ENCODE measurements at regions not wholly inside any gene's neighbourhood (a gene's known extent, or its start where the extent isn't known, plus 50 kb on each side); places are given as distances from the start of the nearest gene placed in this dataset.

- DNase-seq (ENCODE audit: low spot score), result no peak
- ChIA-PET CTCF (ENCODE audit: unreplicated experiment) (no interaction called here), POLR2A (interaction anchor here (0.7 kb wide), 1 partner anchor 23 kb away, joined by 3 read pairs; no protein-coding TSS in a partner anchor)
- no peaks in the 10 kb centered on the region for H3K36me3 ChIP-seq (ENCODE audit: insufficient read depth, low read length)
- no peak overlapping the region for H2AFZ ChIP-seq (ENCODE audit: low read length)
- no TSS peak for BruUV-seq (replicated peaks)
- no peaks in the 10 kb centered on the region for H3K9me3 ChIP-seq (ENCODE audit: low read length)
- H3K4me1 ChIP-seq (ENCODE audit: insufficient read depth, low read length, poor library complexity, severe bottlenecking), result no peaks in the 10 kb centered on the region
- H3K4me3 ChIP-seq (ENCODE audit: low read depth, low read length, poor library complexity, severe bottlenecking), result no peak overlapping the region
- H3K79me2 ChIP-seq (ENCODE audit: insufficient read depth, low read depth, low read length), result no peaks in the 10 kb centered on the region
- intact Hi-C loops (cut with micrococcal nuclease; ENCODE audit: unreplicated experiment), result no loop called here
- H4K20me1 ChIP-seq (ENCODE audit: insufficient read depth, low read length), result no peaks in the 10 kb centered on the region
- TF ChIP-seq EZH2phosphoT487 (IDR thresholded peaks at IDR 0.05; ENCODE audit: borderline replicate concordance, low read depth, low read length) (no peak), CTCF (conservative IDR thresholded peaks at IDR 0.05; ENCODE audit: low read length) (no peak)
- no peak overlapping the region for H3K27ac ChIP-seq (ENCODE audit: low read depth, low read length, poor library complexity, severe bottlenecking)
- H3K9me2 ChIP-seq (ENCODE audit: insufficient read depth, low read length), result no peaks in the 10 kb centered on the region
- H3K4me2 ChIP-seq (ENCODE audit: low read length), result no peak overlapping the region
Measured at GRCh38 chr12:93039930-93040329, 110.8 kb upstream of the EEA1 start.

DNA sequence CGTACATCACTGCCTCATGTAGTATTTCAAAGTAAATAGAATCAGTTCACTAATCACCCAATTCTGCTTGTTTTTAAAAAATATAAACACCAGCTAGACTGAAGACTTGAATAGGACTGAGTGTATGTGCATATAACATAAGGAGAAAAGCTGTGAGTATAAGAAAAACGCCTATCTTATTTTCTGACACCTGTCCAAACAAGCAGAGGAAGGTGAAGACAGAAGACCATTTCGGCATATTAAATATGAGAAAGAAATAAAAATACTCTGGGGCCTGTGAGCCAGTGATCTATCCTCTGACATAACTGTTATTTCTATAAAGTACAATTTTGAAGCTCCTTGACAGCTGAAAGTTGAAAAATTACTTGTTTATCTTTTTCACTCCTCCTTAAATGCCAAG is 111.3 kb upstream of the EEA1 start:
- no peaks in the 10 kb centered on the region for H3K9me2 ChIP-seq (ENCODE audit: insufficient read depth, low read length)
- H3K79me2 ChIP-seq (ENCODE audit: insufficient read depth, low read depth, low read length), result no peaks in the 10 kb centered on the region
- no TSS peak for BruUV-seq (replicated peaks)
- no peak overlapping the region for H3K27ac ChIP-seq (ENCODE audit: low read depth, low read length, poor library complexity, severe bottlenecking)
- DNase-seq (ENCODE audit: low spot score), result no peak
- intact Hi-C loops (cut with micrococcal nuclease; ENCODE audit: unreplicated experiment), result no loop called here
- H2AFZ ChIP-seq (ENCODE audit: low read length), result no peak overlapping the region
- H3K4me2 ChIP-seq (ENCODE audit: low read length), result no peak overlapping the region
- no peak overlapping the region for H3K4me3 ChIP-seq (ENCODE audit: low read depth, low read length, poor library complexity, severe bottlenecking)
- no peaks in the 10 kb centered on the region for H3K4me1 ChIP-seq (ENCODE audit: insufficient read depth, low read length, poor library complexity, severe bottlenecking)
- no peaks in the 10 kb centered on the region for H3K36me3 ChIP-seq (ENCODE audit: insufficient read depth, low read length)
- no peaks in the 10 kb centered on the region for H4K20me1 ChIP-seq (ENCODE audit: insufficient read depth, low read length)
- TF ChIP-seq EZH2phosphoT487 (IDR thresholded peaks at IDR 0.05; ENCODE audit: borderline replicate concordance, low read depth, low read length), result no peak
- no peak for TF ChIP-seq CTCF (conservative IDR thresholded peaks at IDR 0.05; ENCODE audit: low read length)
- ChIA-PET CTCF (ENCODE audit: unreplicated experiment) (no interaction called here), POLR2A (no interaction called here)
- H3K9me3 ChIP-seq (ENCODE audit: low read length), result no peaks in the 10 kb centered on the region

DNA sequence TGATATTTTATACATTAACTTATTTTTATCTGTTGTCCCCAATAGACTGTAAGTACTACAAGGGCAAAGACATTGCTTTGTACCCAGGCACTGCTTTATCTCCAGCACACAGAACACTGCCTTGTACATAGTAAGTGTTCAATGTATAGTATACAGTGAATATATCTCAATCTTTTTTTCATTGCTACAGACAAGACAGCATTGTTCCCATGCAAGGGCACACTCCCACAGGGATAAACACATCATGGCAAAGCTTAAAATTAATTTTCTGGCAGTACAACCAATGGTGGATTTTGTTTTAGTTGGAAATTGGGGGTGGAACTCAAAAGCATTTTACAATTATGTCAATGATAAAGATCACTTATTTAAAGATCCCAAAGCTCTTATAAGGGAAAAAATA is 112.3 kb upstream of the EEA1 start:
- no peak overlapping the region for H3K4me3 ChIP-seq (ENCODE audit: low read depth, low read length, poor library complexity, severe bottlenecking)
- H3K4me2 ChIP-seq (ENCODE audit: low read length), result no peak overlapping the region
- no peak overlapping the region for H2AFZ ChIP-seq (ENCODE audit: low read length)
- no peak overlapping the region for H3K27ac ChIP-seq (ENCODE audit: low read depth, low read length, poor library complexity, severe bottlenecking)
- intact Hi-C loops (cut with micrococcal nuclease; ENCODE audit: unreplicated experiment), result no loop called here
- no peaks in the 10 kb centered on the region for H3K4me1 ChIP-seq (ENCODE audit: insufficient read depth, low read length, poor library complexity, severe bottlenecking)
- BruUV-seq (replicated peaks), result no TSS peak
- no peaks in the 10 kb centered on the region for H4K20me1 ChIP-seq (ENCODE audit: insufficient read depth, low read length)
- POLR2A ChIA-PET, result interaction anchor here (0.5 kb wide), 1 partner anchor 32 kb away, joined by 6 read pairs; no protein-coding TSS in a partner anchor
- DNase-seq (ENCODE audit: low spot score), result no peak
- CTCF ChIA-PET (ENCODE audit: unreplicated experiment), result interaction anchor here (0.8 kb wide), 1 partner anchor 323 kb away, joined by 3 read pairs; no protein-coding TSS in a partner anchor
- no peaks in the 10 kb centered on the region for H3K9me2 ChIP-seq (ENCODE audit: insufficient read depth, low read length)
- no peaks in the 10 kb centered on the region for H3K36me3 ChIP-seq (ENCODE audit: insufficient read depth, low read length)
- H3K79me2 ChIP-seq (ENCODE audit: insufficient read depth, low read depth, low read length), result no peaks in the 10 kb centered on the region
- no peaks in the 10 kb centered on the region for H3K9me3 ChIP-seq (ENCODE audit: low read length)
- TF ChIP-seq CTCF (conservative IDR thresholded peaks at IDR 0.05; ENCODE audit: low read length) (no peak), EZH2phosphoT487 (IDR thresholded peaks at IDR 0.05; ENCODE audit: borderline replicate concordance, low read depth, low read length) (no peak)

Data from OCI-LY7 (cell line).